GM23248 (cell line): ENCODE measurements at regions not wholly inside any gene's neighbourhood (a gene's known extent, or its start where the extent isn't known, plus 50 kb on each side); places are given as distances from the start of the nearest gene placed in this dataset.

Experiments
- EZH2 ChIP-seq: fragments of 200-600 bp; sonication (generic); IDR thresholded peaks from 2 replicates; pipeline ENCODE4 v1.6.1; 2018; ENCODE audit warnings: antibody characterized with exemption, mild to moderate bottlenecking; ENCODE audit not compliant: insufficient read depth, poor library complexity, severe bottlenecking
- EZH2phosphoT487 ChIP-seq: fragments of 200-600 bp; sonication (generic); IDR thresholded peaks from 2 replicates; pipeline ENCODE4 v1.6.1; 2018; ENCODE audit warnings: antibody characterized with exemption, moderate library complexity, mild to moderate bottlenecking, low read depth; ENCODE audit not compliant: insufficient read depth

GRCh38 chr10:60578217-60578616, 188.5 kb upstream of the ANK3 start:
- no peak for TF ChIP-seq EZH2phosphoT487
- no peak for TF ChIP-seq EZH2
